ENCODE measurements at regions not wholly inside any gene's neighbourhood (a gene's known extent, or its start where the extent isn't known, plus 50 kb on each side); places are given as distances from the start of the nearest gene placed in this dataset.
A peak's percentile ranks its signal among the peaks of the same experiment; 100 is the strongest.

GRCh38 chr20:17838921-17839320 lies 129.7 kb downstream of the SNX5 start:
- Histone ChIP-seq H3K9ac (ENCODE audit: low read length) (no peak overlapping the region), H3K27me3 (ENCODE audit: insufficient read depth, low read length, poor library complexity) (no peaks in the 10 kb centered on the region), H3K56ac (ENCODE audit: low read length) (no peak overlapping the region), H3K36me3 (ENCODE audit: control insufficient read depth, insufficient read depth, low read length) (no peaks in the 10 kb centered on the region), H2BK120ac (ENCODE audit: low read depth, low read length) (no peak overlapping the region), H2BK15ac (replicated peaks; ENCODE audit: low read depth) (no peak overlapping the region), H4K8ac (ENCODE audit: low read depth, low read length) (no peak overlapping the region), H3K4me3 (ENCODE audit: low read length) (no peak overlapping the region), H3K4ac (ENCODE audit: low read depth, low read length) (no peak overlapping the region), H2BK5ac (ENCODE audit: low read length) (no peak overlapping the region), H4K5ac (ENCODE audit: low read length) (no peak overlapping the region), H3K27ac (ENCODE audit: low read depth, low read length) (no peak overlapping the region), H3K18ac (ENCODE audit: low read length) (no peak overlapping the region), H3K4me2 (ENCODE audit: low read length) (no peak overlapping the region), H3K4me1 (ENCODE audit: control insufficient read depth, low read depth, low read length) (no peaks in the 10 kb centered on the region), H3K79me2 (ENCODE audit: control insufficient read depth, insufficient read depth, low read length) (no peaks in the 10 kb centered on the region), H2AK5ac (ENCODE audit: low read length) (no peak overlapping the region), H3K23ac (ENCODE audit: low read length) (no peak overlapping the region), H3K79me1 (ENCODE audit: low read length) (no peaks in the 10 kb centered on the region)
- no CpG with 5 or more reads among the region's 4 CpGs for WGBS (ENCODE audit: extremely low coverage, insufficient coverage, low lambda C conversion rate)
- no peak for DNase-seq

- Histone ChIP-seq H3K9ac (ENCODE audit: low read length) (no peak overlapping the region), H4K5ac (ENCODE audit: low read length) (no peak overlapping the region), H3K18ac (ENCODE audit: low read length) (no peak overlapping the region), H3K79me2 (ENCODE audit: control insufficient read depth, insufficient read depth, low read length) (no peaks in the 10 kb centered on the region), H2BK5ac (ENCODE audit: low read length) (no peak overlapping the region), H3K23ac (ENCODE audit: low read length) (no peak overlapping the region), H3K4me2 (ENCODE audit: low read length) (no peak overlapping the region), H3K27ac (ENCODE audit: low read depth, low read length) (no peak overlapping the region), H4K8ac (ENCODE audit: low read depth, low read length) (no peak overlapping the region), H3K27me3 (ENCODE audit: insufficient read depth, low read length, poor library complexity) (no peaks in the 10 kb centered on the region), H2BK120ac (ENCODE audit: low read depth, low read length) (no peak overlapping the region), H3K4me3 (ENCODE audit: low read length) (no peak overlapping the region), H2AK5ac (ENCODE audit: low read length) (no peak overlapping the region), H3K4ac (ENCODE audit: low read depth, low read length) (no peak overlapping the region), H3K56ac (ENCODE audit: low read length) (peak overlapping the region; percentile 7), H2BK15ac (replicated peaks; ENCODE audit: low read depth) (no peak overlapping the region), H3K79me1 (ENCODE audit: low read length) (no peaks in the 10 kb centered on the region), H3K4me1 (ENCODE audit: control insufficient read depth, low read depth, low read length) (no peaks in the 10 kb centered on the region), H3K36me3 (ENCODE audit: control insufficient read depth, insufficient read depth, low read length) (no peaks in the 10 kb centered on the region)
- no peak for DNase-seq
- WGBS (ENCODE audit: extremely low coverage, insufficient coverage, low lambda C conversion rate): no CpG with 5 or more reads among the region's 3 CpGs
Measured at GRCh38 chr20:17837179-17837578, 131.4 kb downstream of the SNX5 start.

DNA sequence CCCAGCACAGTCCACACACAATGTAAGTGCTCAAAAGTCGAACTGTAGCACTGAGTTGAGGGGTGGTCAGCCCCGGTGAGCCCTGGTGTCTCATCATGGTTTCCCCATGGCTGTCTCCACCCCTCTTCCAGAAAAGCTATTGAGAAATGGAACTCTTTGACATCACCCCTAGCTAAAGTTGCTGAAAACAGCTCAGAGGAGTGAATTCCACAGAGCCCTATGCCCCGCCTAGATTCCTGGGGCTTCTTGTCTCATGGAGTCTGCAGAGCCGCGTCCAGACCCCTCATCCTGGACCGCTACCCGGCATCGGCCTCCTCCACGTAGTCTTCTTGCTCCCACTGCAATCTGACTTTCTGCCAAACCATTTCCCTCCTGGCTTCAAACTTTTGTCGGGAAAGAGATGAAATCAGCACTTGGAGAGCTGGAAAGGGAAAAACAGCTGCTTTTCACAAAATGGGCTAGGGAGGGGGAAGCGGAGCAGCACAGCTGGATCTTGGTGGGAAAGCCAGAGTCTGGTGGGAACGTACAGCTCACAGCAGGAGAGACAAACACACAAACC lies 132.2 kb downstream of the SNX5 start:
- no peak overlapping the region for H3K4ac ChIP-seq (ENCODE audit: low read depth, low read length)
- DNase-seq: peak; percentile 55
- H3K18ac ChIP-seq (ENCODE audit: low read length): no peak overlapping the region
- H3K4me3 ChIP-seq (ENCODE audit: low read length): no peak overlapping the region
- no peak overlapping the region for H2BK120ac ChIP-seq (ENCODE audit: low read depth, low read length)
- no peak overlapping the region for H2BK15ac ChIP-seq (replicated peaks; ENCODE audit: low read depth)
- WGBS (ENCODE audit: extremely low coverage, insufficient coverage, low lambda C conversion rate): no CpG with 5 or more reads among the region's 12 CpGs
- no peak overlapping the region for H3K23ac ChIP-seq (ENCODE audit: low read length)
- H3K27me3 ChIP-seq (ENCODE audit: insufficient read depth, low read length, poor library complexity): no peaks in the 10 kb centered on the region
- H4K8ac ChIP-seq (ENCODE audit: low read depth, low read length): no peak overlapping the region
- no peak overlapping the region for H3K9ac ChIP-seq (ENCODE audit: low read length)
- no peak overlapping the region for H3K4me2 ChIP-seq (ENCODE audit: low read length)
- no peaks in the 10 kb centered on the region for H3K79me2 ChIP-seq (ENCODE audit: control insufficient read depth, insufficient read depth, low read length)
- no peaks in the 10 kb centered on the region for H3K36me3 ChIP-seq (ENCODE audit: control insufficient read depth, insufficient read depth, low read length)
- H4K5ac ChIP-seq (ENCODE audit: low read length): no peak overlapping the region
- no peak overlapping the region for H3K27ac ChIP-seq (ENCODE audit: low read depth, low read length)
- no peaks in the 10 kb centered on the region for H3K4me1 ChIP-seq (ENCODE audit: control insufficient read depth, low read depth, low read length)
- H3K56ac ChIP-seq (ENCODE audit: low read length): peak overlapping the region; percentile 25
- no peak overlapping the region for H2AK5ac ChIP-seq (ENCODE audit: low read length)
- no peaks in the 10 kb centered on the region for H3K79me1 ChIP-seq (ENCODE audit: low read length)
- no peak overlapping the region for H2BK5ac ChIP-seq (ENCODE audit: low read length)

DNA sequence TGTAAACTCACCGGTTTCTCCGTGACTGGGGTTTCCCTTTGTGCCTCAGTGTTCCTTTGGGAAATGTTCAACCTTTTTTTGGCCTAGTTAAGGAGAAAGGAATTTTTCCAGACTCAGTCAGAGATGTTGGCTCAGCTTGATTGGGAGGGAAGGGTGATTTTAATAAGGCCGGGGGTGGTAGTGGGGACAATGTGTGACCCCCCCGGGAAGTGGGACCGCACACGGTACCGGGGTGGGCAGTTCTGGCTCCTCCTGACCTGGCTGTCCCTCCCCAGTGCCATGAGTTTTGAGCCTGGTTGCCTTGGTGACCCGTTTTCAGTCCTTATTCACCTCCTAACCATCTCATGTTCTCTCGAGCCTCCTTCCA lies 132.7 kb downstream of the SNX5 start:
- Histone ChIP-seq H4K5ac (ENCODE audit: low read length) (no peak overlapping the region), H3K18ac (ENCODE audit: low read length) (no peak overlapping the region), H3K79me1 (ENCODE audit: low read length) (no peaks in the 10 kb centered on the region), H3K4me2 (ENCODE audit: low read length) (no peak overlapping the region), H3K4me1 (ENCODE audit: control insufficient read depth, low read depth, low read length) (no peaks in the 10 kb centered on the region), H2BK120ac (ENCODE audit: low read depth, low read length) (no peak overlapping the region), H3K27ac (ENCODE audit: low read depth, low read length) (no peak overlapping the region), H3K4me3 (ENCODE audit: low read length) (no peak overlapping the region), H3K4ac (ENCODE audit: low read depth, low read length) (no peak overlapping the region), H2BK15ac (replicated peaks; ENCODE audit: low read depth) (no peak overlapping the region), H3K9ac (ENCODE audit: low read length) (no peak overlapping the region), H2BK5ac (ENCODE audit: low read length) (no peak overlapping the region), H3K36me3 (ENCODE audit: control insufficient read depth, insufficient read depth, low read length) (no peaks in the 10 kb centered on the region), H3K79me2 (ENCODE audit: control insufficient read depth, insufficient read depth, low read length) (no peaks in the 10 kb centered on the region), H4K8ac (ENCODE audit: low read depth, low read length) (no peak overlapping the region), H3K23ac (ENCODE audit: low read length) (no peak overlapping the region), H2AK5ac (ENCODE audit: low read length) (no peak overlapping the region), H3K27me3 (ENCODE audit: insufficient read depth, low read length, poor library complexity) (no peaks in the 10 kb centered on the region), H3K56ac (ENCODE audit: low read length) (no peak overlapping the region)
- WGBS (ENCODE audit: extremely low coverage, insufficient coverage, low lambda C conversion rate): no CpG with 5 or more reads among the region's 9 CpGs
- DNase-seq: no peak

- no peak overlapping the region for H4K5ac ChIP-seq (ENCODE audit: low read length)
- no peak overlapping the region for H3K4ac ChIP-seq (ENCODE audit: low read depth, low read length)
- no peaks in the 10 kb centered on the region for H3K79me2 ChIP-seq (ENCODE audit: control insufficient read depth, insufficient read depth, low read length)
- no peak overlapping the region for H2BK15ac ChIP-seq (replicated peaks; ENCODE audit: low read depth)
- no peak overlapping the region for H3K18ac ChIP-seq (ENCODE audit: low read length)
- H3K27ac ChIP-seq (ENCODE audit: low read depth, low read length): no peak overlapping the region
- no peaks in the 10 kb centered on the region for H3K27me3 ChIP-seq (ENCODE audit: insufficient read depth, low read length, poor library complexity)
- no peak overlapping the region for H2BK120ac ChIP-seq (ENCODE audit: low read depth, low read length)
- H2BK5ac ChIP-seq (ENCODE audit: low read length): no peak overlapping the region
- peak; percentile 55 for DNase-seq
- no peaks in the 10 kb centered on the region for H3K36me3 ChIP-seq (ENCODE audit: control insufficient read depth, insufficient read depth, low read length)
- no CpG with 5 or more reads among the region's 15 CpGs for WGBS (ENCODE audit: extremely low coverage, insufficient coverage, low lambda C conversion rate)
- H2AK5ac ChIP-seq (ENCODE audit: low read length): no peak overlapping the region
- H3K4me1 ChIP-seq (ENCODE audit: control insufficient read depth, low read depth, low read length): no peaks in the 10 kb centered on the region
- H3K79me1 ChIP-seq (ENCODE audit: low read length): no peaks in the 10 kb centered on the region
- no peak overlapping the region for H3K4me3 ChIP-seq (ENCODE audit: low read length)
- no peak overlapping the region for H3K4me2 ChIP-seq (ENCODE audit: low read length)
- H3K23ac ChIP-seq (ENCODE audit: low read length): no peak overlapping the region
- no peak overlapping the region for H3K56ac ChIP-seq (ENCODE audit: low read length)
- no peak overlapping the region for H4K8ac ChIP-seq (ENCODE audit: low read depth, low read length)
- no peak overlapping the region for H3K9ac ChIP-seq (ENCODE audit: low read length)
Measured at GRCh38 chr20:17835240-17835933, 133.2 kb downstream of the SNX5 start.

GRCh38 chr20:17834804-17835203 lies 133.8 kb downstream of the SNX5 start:
- H2AK5ac ChIP-seq (ENCODE audit: low read length): no peak overlapping the region
- H3K36me3 ChIP-seq (ENCODE audit: control insufficient read depth, insufficient read depth, low read length): no peaks in the 10 kb centered on the region
- H4K8ac ChIP-seq (ENCODE audit: low read depth, low read length): no peak overlapping the region
- no peaks in the 10 kb centered on the region for H3K79me2 ChIP-seq (ENCODE audit: control insufficient read depth, insufficient read depth, low read length)
- H2BK15ac ChIP-seq (replicated peaks; ENCODE audit: low read depth): no peak overlapping the region
- H3K4me2 ChIP-seq (ENCODE audit: low read length): no peak overlapping the region
- no peak overlapping the region for H3K4me3 ChIP-seq (ENCODE audit: low read length)
- no peak overlapping the region for H3K23ac ChIP-seq (ENCODE audit: low read length)
- no peak overlapping the region for H3K9ac ChIP-seq (ENCODE audit: low read length)
- H3K4ac ChIP-seq (ENCODE audit: low read depth, low read length): no peak overlapping the region
- no peak overlapping the region for H3K27ac ChIP-seq (ENCODE audit: low read depth, low read length)
- no peak overlapping the region for H2BK5ac ChIP-seq (ENCODE audit: low read length)
- H3K18ac ChIP-seq (ENCODE audit: low read length): no peak overlapping the region
- no peak overlapping the region for H4K5ac ChIP-seq (ENCODE audit: low read length)
- H3K56ac ChIP-seq (ENCODE audit: low read length): no peak overlapping the region
- no peaks in the 10 kb centered on the region for H3K79me1 ChIP-seq (ENCODE audit: low read length)
- H2BK120ac ChIP-seq (ENCODE audit: low read depth, low read length): no peak overlapping the region
- no peaks in the 10 kb centered on the region for H3K27me3 ChIP-seq (ENCODE audit: insufficient read depth, low read length, poor library complexity)
- no peaks in the 10 kb centered on the region for H3K4me1 ChIP-seq (ENCODE audit: control insufficient read depth, low read depth, low read length)
- no CpG with 5 or more reads among the region's 2 CpGs for WGBS (ENCODE audit: extremely low coverage, insufficient coverage, low lambda C conversion rate)
- no peak for DNase-seq

All from mesendoderm (in vitro differentiated cells).